Stimulated activated effector memory CD8-positive, alpha-beta T cell treated with anti-CD3 and anti-CD28 coated beads, Interleukin-12 subunit alpha, Interleukin-12 subunit beta, amount 100 ng/mL, for 72 hours (primary cell): ENCODE measurements at regions not wholly inside any gene's neighbourhood (a gene's known extent, or its start where the extent isn't known, plus 50 kb on each side); places are given as distances from the start of the nearest gene placed in this dataset.
A peak's percentile ranks its signal among the peaks of the same experiment; 100 is the strongest.

Source experiments
- ATAC-seq: fragments of 150-1000 bp; cut with Tn5 transposase; 2 replicates; pipeline ENCODE4 v1.10.0; 2021
- DNase-seq, 2 donors: peaks; one replicate each; pipeline ENCODE4 v3.0.0; 2021 to 2022; ENCODE audit warnings: low spot score in 2 of 2
- H3K27ac Mint-ChIP-seq: one replicate; pipeline ENCODE4 v1.8.0; 2022; ENCODE audit warnings: mild to moderate bottlenecking, mixed read lengths
- H3K36me3 Mint-ChIP-seq: one replicate; pipeline ENCODE4 v1.8.0; 2022; ENCODE audit warnings: mild to moderate bottlenecking, mixed read lengths
- H3K4me1 Mint-ChIP-seq: one replicate; pipeline ENCODE4 v1.8.0; 2022; ENCODE audit warnings: mixed read lengths
- H3K4me3 Mint-ChIP-seq: one replicate; pipeline ENCODE4 v1.8.0; 2022; ENCODE audit warnings: mild to moderate bottlenecking, mixed read lengths
- H3K9me3 Mint-ChIP-seq: one replicate; pipeline ENCODE4 v1.8.0; 2022; ENCODE audit warnings: mixed read lengths

- H3K36me3 Mint-ChIP-seq, result no peaks in the 10 kb centered on the region
These were observed 98.2 kb upstream of the SLC8A1 start for GRCh38 chr2:40550085-40550484.

DNA sequence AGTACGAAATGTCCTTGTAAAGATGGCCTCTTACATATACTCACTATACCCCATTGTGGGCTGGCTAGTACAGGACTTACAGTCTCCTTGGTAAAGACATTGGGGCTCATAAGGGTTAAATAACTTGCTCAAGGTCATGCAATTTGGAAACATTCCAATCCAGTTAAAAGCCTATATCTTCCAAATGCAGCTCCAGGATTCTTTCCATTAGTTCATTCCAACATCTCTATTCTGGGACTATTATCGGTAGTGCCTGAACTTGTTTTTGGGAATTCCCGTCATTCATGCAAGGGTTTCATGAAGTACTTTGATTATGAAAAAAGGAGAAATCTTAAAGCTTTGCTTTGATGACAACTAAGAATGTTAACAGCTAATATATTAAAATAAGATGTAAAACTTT, 99.2 kb upstream of the SLC8A1 start:
- H3K4me1 Mint-ChIP-seq, result no peaks in the 10 kb centered on the region
- H3K36me3 Mint-ChIP-seq, result no peaks in the 10 kb centered on the region
- peaks cover 14% of the 10 kb centered on the region for H3K9me3 Mint-ChIP-seq
- DNase-seq (no peak), ATAC-seq (no peak)
- H3K4me3 Mint-ChIP-seq, result no peak overlapping the region
- no peak overlapping the region for H3K27ac Mint-ChIP-seq

More at GRCh38 chr2:40550085-40550484, 98.2 kb upstream of the SLC8A1 start:
- Mint-ChIP-seq H3K4me1 (no peaks in the 10 kb centered on the region), H3K9me3 (peaks cover 16% of the 10 kb centered on the region), H3K27ac (no peak overlapping the region), H3K4me3 (no peak overlapping the region)
- no peak for DNase-seq
- no peak for ATAC-seq

- peak in 1 of 2 donors; percentile 55 for DNase-seq
- ATAC-seq, result no peak
- Mint-ChIP-seq H3K36me3 (no peaks in the 10 kb centered on the region), H3K9me3 (peaks cover 6% of the 10 kb centered on the region), H3K4me1 (no peaks in the 10 kb centered on the region), H3K4me3 (no peak overlapping the region), H3K27ac (no peak overlapping the region)
These were observed 102.9 kb upstream of the SLC8A1 start for GRCh38 chr2:40554665-40555294.

DNA sequence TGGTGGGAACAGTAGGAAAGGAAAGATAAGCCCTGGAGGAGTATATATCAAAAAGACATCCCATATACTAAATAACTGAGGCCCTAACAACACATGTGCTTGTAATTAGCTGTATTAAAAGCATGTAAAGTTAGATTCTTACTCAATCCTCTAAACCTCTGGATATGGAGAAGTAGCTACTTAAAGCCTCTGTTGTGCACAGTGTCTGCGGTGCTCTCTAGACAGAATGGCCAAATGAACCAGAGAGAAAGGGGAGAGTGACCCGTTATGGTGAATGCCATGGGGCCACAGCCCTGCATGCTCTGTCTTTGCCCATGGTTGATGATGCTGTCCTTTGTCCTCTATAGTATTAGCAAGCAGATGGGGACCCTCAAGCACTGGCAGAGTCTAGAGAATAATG, 104.4 kb upstream of the SLC8A1 start:
- H3K4me3 Mint-ChIP-seq, result no peak overlapping the region
- no peak overlapping the region for H3K27ac Mint-ChIP-seq
- no peaks in the 10 kb centered on the region for H3K36me3 Mint-ChIP-seq
- DNase-seq (no peak), ATAC-seq (peak; percentile 19)
- peaks cover 9% of the 10 kb centered on the region for H3K9me3 Mint-ChIP-seq
- no peaks in the 10 kb centered on the region for H3K4me1 Mint-ChIP-seq

GRCh38 chr2:40556739-40557138, 104.8 kb upstream of the SLC8A1 start:
- H3K4me3 Mint-ChIP-seq, result no peak overlapping the region
- no peak overlapping the region for H3K27ac Mint-ChIP-seq
- no peaks in the 10 kb centered on the region for H3K4me1 Mint-ChIP-seq
- ATAC-seq (no peak), DNase-seq (no peak)
- no peaks in the 10 kb centered on the region for H3K36me3 Mint-ChIP-seq
- peaks cover 9% of the 10 kb centered on the region for H3K9me3 Mint-ChIP-seq

DNA sequence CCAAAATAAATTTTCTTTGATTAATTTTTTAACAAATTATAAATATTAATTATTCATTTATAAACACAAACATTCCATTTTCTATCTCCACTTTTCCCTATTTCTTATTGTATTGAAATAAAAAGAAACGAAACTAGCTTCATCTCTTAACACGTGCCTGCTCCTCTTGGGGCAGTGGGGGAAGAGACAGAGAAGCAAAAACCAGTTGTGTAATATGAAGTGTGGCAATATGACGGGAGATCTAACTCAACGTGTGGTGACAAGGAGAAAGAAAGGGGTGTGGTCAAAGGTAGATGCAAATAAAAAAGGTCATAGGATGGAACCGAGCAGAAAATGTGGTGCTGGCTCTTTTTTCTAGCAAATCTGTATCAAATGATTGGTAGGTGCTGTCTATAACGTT, 106.9 kb upstream of the SLC8A1 start:
- no peaks in the 10 kb centered on the region for H3K4me1 Mint-ChIP-seq
- ATAC-seq (no peak), DNase-seq (no peak)
- H3K36me3 Mint-ChIP-seq, result no peaks in the 10 kb centered on the region
- no peak overlapping the region for H3K4me3 Mint-ChIP-seq
- H3K9me3 Mint-ChIP-seq, result peaks cover 8% of the 10 kb centered on the region
- H3K27ac Mint-ChIP-seq, result no peak overlapping the region

- no peak for ATAC-seq
- Mint-ChIP-seq H3K27ac (no peak overlapping the region), H3K4me3 (no peak overlapping the region), H3K36me3 (no peaks in the 10 kb centered on the region), H3K4me1 (no peaks in the 10 kb centered on the region), H3K9me3 (peaks cover 7% of the 10 kb centered on the region)
- no peak for DNase-seq
These were observed 107.3 kb upstream of the SLC8A1 start for GRCh38 chr2:40559175-40559574.

DNA sequence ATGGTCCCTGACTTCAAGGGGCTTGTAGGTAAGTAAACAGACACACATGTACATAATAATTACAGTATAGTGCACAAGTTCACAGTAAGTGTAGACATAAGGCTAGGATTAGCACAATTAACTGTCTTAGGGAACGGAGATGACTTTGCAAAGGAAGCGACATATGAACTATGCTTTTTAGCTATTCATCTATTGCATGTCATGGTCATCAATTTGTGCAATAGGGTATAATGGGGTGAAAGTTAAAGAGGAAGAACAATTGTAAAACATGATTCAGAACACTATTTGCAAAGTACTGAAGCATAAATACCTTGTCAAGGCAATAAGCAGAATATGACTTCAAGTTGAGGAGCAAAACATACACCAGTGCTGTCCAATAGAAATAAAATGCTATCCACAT, 112.3 kb upstream of the SLC8A1 start:
- no peak overlapping the region for H3K27ac Mint-ChIP-seq
- ATAC-seq (no peak), DNase-seq (no peak)
- H3K4me3 Mint-ChIP-seq, result no peak overlapping the region
- H3K4me1 Mint-ChIP-seq, result no peaks in the 10 kb centered on the region
- no peaks in the 10 kb centered on the region for H3K36me3 Mint-ChIP-seq
- H3K9me3 Mint-ChIP-seq, result peaks cover 7% of the 10 kb centered on the region

DNA sequence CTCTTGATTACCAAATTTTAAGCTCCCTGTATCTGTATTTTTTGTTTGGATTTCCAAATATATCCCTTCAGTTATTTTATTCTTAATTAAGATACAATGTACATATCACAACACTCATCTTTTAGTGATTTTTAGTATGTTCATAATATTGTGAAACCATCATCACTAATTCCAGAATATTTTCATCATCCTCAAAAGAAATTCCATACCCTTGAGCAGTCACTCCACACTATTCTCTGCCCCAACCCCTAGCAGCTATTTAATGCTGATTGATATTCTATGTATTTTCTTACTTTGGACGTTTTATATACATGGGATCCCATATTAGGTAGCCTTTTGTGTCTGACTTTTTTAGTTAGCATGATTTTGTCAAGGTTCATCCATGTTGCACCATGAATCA, 127.4 kb upstream of the SLC8A1 start:
- no peak for DNase-seq
- Mint-ChIP-seq H3K27ac (no peak overlapping the region), H3K36me3 (no peaks in the 10 kb centered on the region), H3K4me1 (no peaks in the 10 kb centered on the region), H3K4me3 (no peak overlapping the region), H3K9me3 (peaks cover 9% of the 10 kb centered on the region)
- ATAC-seq, result no peak

DNA sequence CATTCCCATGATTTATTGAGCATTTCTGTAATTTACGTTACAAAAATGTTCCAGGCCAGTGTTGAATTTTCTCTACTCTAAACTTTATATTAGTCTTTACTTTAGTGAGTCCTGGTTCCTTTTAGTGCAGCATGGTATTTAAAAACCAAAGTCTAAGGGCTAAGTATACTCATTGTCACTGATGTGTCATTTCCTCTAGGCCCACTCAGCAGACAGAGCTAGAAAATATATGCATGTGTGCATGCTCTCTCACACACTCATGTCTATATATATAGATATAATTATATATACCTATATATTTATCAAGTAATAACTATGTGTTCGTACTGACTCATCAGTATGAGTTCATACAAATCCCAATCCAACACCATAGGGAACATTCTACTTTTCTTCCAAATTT, 132.5 kb upstream of the SLC8A1 start:
- ATAC-seq (no peak), DNase-seq (no peak)
- Mint-ChIP-seq H3K4me1 (no peaks in the 10 kb centered on the region), H3K27ac (no peak overlapping the region), H3K36me3 (no peaks in the 10 kb centered on the region), H3K4me3 (no peak overlapping the region), H3K9me3 (peaks cover 14% of the 10 kb centered on the region)

- Mint-ChIP-seq H3K27ac (no peak overlapping the region), H3K4me1 (no peaks in the 10 kb centered on the region), H3K36me3 (no peaks in the 10 kb centered on the region), H3K4me3 (no peak overlapping the region), H3K9me3 (peaks cover 10% of the 10 kb centered on the region)
- DNase-seq, result no peak
- no peak for ATAC-seq
These were observed 139.9 kb upstream of the SLC8A1 start for GRCh38 chr2:40591774-40592173.

- peaks cover 10% of the 10 kb centered on the region for H3K9me3 Mint-ChIP-seq
- no peaks in the 10 kb centered on the region for H3K4me1 Mint-ChIP-seq
- no peak overlapping the region for H3K27ac Mint-ChIP-seq
- ATAC-seq, result no peak
- H3K36me3 Mint-ChIP-seq, result no peaks in the 10 kb centered on the region
- DNase-seq, result no peak
- H3K4me3 Mint-ChIP-seq, result no peak overlapping the region
These were observed 140.3 kb upstream of the SLC8A1 start for GRCh38 chr2:40592218-40592617.

DNA sequence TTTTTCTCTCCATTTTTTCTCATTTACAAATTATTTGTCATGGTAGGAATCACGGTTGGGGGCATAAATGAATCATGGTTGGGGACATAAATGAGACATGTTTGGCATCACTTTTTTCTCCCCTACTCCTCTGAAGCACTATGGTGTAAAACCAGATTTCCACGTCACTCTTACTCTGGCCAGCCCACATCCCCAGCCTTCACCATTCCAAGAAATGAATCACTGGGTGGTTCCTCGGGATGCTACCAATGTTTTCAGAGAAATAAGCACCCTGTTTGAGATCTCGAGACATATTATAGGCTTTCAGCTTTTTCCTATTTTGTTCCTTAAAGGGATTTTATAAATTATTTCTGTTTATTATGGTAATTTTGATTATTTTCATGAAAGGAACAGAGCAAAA, 155.0 kb upstream of the SLC8A1 start:
- Mint-ChIP-seq H3K36me3 (no peaks in the 10 kb centered on the region), H3K27ac (no peak overlapping the region), H3K4me1 (no peaks in the 10 kb centered on the region), H3K4me3 (no peak overlapping the region), H3K9me3 (peaks cover 3% of the 10 kb centered on the region)
- DNase-seq, result no peak
- no peak for ATAC-seq

GRCh38 chr2:40611196-40611595, 159.3 kb upstream of the SLC8A1 start:
- no peaks in the 10 kb centered on the region for H3K36me3 Mint-ChIP-seq
- no peak for DNase-seq
- H3K9me3 Mint-ChIP-seq, result peaks cover 6% of the 10 kb centered on the region
- H3K4me1 Mint-ChIP-seq, result no peaks in the 10 kb centered on the region
- H3K4me3 Mint-ChIP-seq, result no peak overlapping the region
- no peak overlapping the region for H3K27ac Mint-ChIP-seq
- ATAC-seq, result no peak

DNA sequence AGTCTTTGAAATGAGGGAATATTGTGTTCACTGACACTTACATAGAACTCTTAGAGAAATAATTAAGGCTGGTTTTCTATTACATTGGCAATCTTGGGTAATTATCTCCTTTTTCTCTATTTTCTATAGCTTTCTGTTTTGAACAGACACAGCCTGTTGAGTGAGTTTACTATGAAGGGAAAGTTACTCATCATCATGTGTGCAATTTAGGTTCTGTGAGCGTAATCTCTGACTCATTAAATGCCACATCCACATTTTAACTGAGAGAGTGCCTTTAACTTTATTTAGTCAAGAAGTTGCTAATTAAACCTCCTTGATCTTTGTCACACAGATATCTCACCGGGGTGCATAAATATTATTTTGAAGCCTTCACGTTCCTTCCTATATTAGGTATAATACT, 174.0 kb upstream of the SLC8A1 start:
- peaks cover 10% of the 10 kb centered on the region for H3K9me3 Mint-ChIP-seq
- H3K4me3 Mint-ChIP-seq, result no peak overlapping the region
- DNase-seq (no peak), ATAC-seq (no peak)
- no peak overlapping the region for H3K27ac Mint-ChIP-seq
- H3K36me3 Mint-ChIP-seq, result no peaks in the 10 kb centered on the region
- no peaks in the 10 kb centered on the region for H3K4me1 Mint-ChIP-seq

DNA sequence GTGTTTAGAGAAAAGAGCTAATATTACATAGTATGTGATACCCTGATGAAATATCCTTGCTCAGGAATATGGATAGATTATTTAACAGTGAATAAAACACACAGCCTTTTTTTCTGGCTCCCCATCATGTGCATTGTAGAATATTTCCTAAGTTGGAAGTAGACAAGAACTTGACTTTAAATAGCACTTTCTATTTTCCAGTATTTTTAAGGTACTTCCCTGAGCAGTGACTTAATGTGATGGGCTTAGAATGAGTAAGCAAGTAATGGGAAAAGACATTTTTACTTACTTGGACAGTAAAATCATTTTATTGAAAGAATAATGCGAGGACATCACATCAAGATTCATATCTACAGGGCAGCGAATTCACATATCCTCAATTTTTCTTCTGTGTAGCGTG, 176.7 kb upstream of the SLC8A1 start:
- H3K4me1 Mint-ChIP-seq, result no peaks in the 10 kb centered on the region
- H3K9me3 Mint-ChIP-seq, result peaks cover 12% of the 10 kb centered on the region
- H3K27ac Mint-ChIP-seq, result no peak overlapping the region
- H3K36me3 Mint-ChIP-seq, result no peaks in the 10 kb centered on the region
- DNase-seq, result no peak
- H3K4me3 Mint-ChIP-seq, result no peak overlapping the region
- ATAC-seq, result no peak
